Pancreas (tissue), 10 donors: ENCODE measurements at regions not wholly inside any gene's neighbourhood (a gene's known extent, or its start where the extent isn't known, plus 50 kb on each side); places are given as distances from the start of the nearest gene placed in this dataset.

Experiments
- ATAC-seq, 4 donors: fragments of 200-7000 bp; cut with Tn5 transposase; one replicate each; pipeline versions ENCODE4 v1.8.0 to v1.9.1; 2020; ENCODE audit warnings: mild to moderate bottlenecking in 4 of 4, moderate library complexity in 4 of 4
- DNase-seq, 6 donors: peaks; one replicate each; pipeline ENCODE4 v3.0.0-alpha.2; 2020
- FAIRE-seq: peaks from 2 replicates; lab custom pipeline; 2012; peaks lifted over from hg19 to GRCh38; lab: Jason Lieb, UNC
- H3K27ac ChIP-seq, 4 donors: fragments of 200-600 bp; sonication (generic); 1 replicate in 3 of 4; 2 replicates in 1 of 4; pipeline versions ENCODE4 v1.5.0 to v1.8.0; 2020
- H3K27me3 ChIP-seq, 4 donors: fragments of 200-600 bp; one replicate each; pipeline ENCODE4 v1.8.0; 2021
- H3K36me3 ChIP-seq, 3 donors: fragments of 200-600 bp; sonication (generic) in 1 of 3; one replicate each; pipeline versions ENCODE4 v1.5.0 to v1.8.0; 2020 to 2021
- H3K4me1 ChIP-seq, 3 donors: fragments of 200-600 bp; one replicate each; pipeline ENCODE4 v1.8.0; 2021
- H3K4me3 ChIP-seq, 4 donors: fragments of 200-600 bp; sonication (generic) in 2 of 4; one replicate each; pipeline versions ENCODE4 v1.5.0 to v1.8.0; 2020 to 2021
- H3K9me3 ChIP-seq, 4 donors: fragments of 200-600 bp; one replicate each; pipeline ENCODE4 v1.8.0; 2021
- CTCF ChIP-seq, 4 donors: fragments of 200-600 bp; sonication (generic) in 3 of 4; IDR thresholded peaks; one replicate each; pipeline versions ENCODE4 v1.5.0 to v1.8.0; 2021; ENCODE audit warnings: antibody characterized with exemption in 4 of 4
- WGBS, 2 donors: extraction: QIAGEN DNeasy Blood & Tissue Kit; methylation state at CpG; one replicate each; pipeline ENCODE4 v1.1.7; 2013; 5-methylcytosine and 5-hydroxymethylcytosine counted together
- intact Hi-C, 3 donors: fragments of 100-400 bp; cut with DNase I; formaldehyde crosslinking; loops; one replicate each; pipeline versions ENCODE4 v1.11.1 to v1.14.2; 2022
- donor health status: healthy with polysubstance abuse.
- donor health status: DM: no; HTN: no; CAD: no; lungs with moderate emphysema.
- donor health status: DM: no; HTN: no; CAD: no.
- donor health status: control.
- donor health status: control.
- donor health status: Bipolar disorder and iron deficiency.
- donor health status: DM: yes; HTN: yes; CAD: no.
- donor health status: DM: no; HTN: no; CAD: no.
- donor health status: DM: no; HTN: no; CAD: no.
- donor health status: DM: yes; HTN: yes; CAD: no.

GRCh38 chr1:193699261-193699660, 512.8 kb upstream of the B3GALT2 start:
- intact Hi-C loops, result no loop called here
- no peaks in the 10 kb centered on the region for H3K4me1 ChIP-seq
- WGBS, 2 donors, result 76 to 84% methylated on average over 4 of the region's 4 CpGs
- FAIRE-seq (no peak), DNase-seq (no peak), ATAC-seq (no peak)
- no peak overlapping the region for H3K4me3 ChIP-seq
- H3K36me3 ChIP-seq, result no peaks in the 10 kb centered on the region
- H3K9me3 ChIP-seq, result no peaks in the 10 kb centered on the region
- no peak for TF ChIP-seq CTCF (IDR thresholded peaks at IDR 0.05)
- H3K27me3 ChIP-seq, result no peaks in the 10 kb centered on the region
- H3K27ac ChIP-seq, result no peak overlapping the region

GRCh38 chr1:193697776-193698175, 511.4 kb upstream of the B3GALT2 start:
- no peak for FAIRE-seq
- WGBS, 2 donors, result 48 to 53% methylated on average over 3 of the region's 3 CpGs
- no peaks in the 10 kb centered on the region for H3K36me3 ChIP-seq

GRCh38 chr1:193697115-193697762, 510.8 kb upstream of the B3GALT2 start:
- 80 to 93% methylated on average over 2 of the region's 2 CpGs for WGBS, 2 donors
- DNase-seq (no peak), ATAC-seq (no peak), FAIRE-seq (no peak)
- intact Hi-C loops, result no loop called here
- no peaks in the 10 kb centered on the region for H3K27me3 ChIP-seq
- H3K4me3 ChIP-seq, result no peak overlapping the region
- no peak overlapping the region for H3K27ac ChIP-seq
- no peak for TF ChIP-seq CTCF (IDR thresholded peaks at IDR 0.05)
- H3K36me3 ChIP-seq, result no peaks in the 10 kb centered on the region
- H3K9me3 ChIP-seq, result no peaks in the 10 kb centered on the region
- no peaks in the 10 kb centered on the region for H3K4me1 ChIP-seq

More at GRCh38 chr1:193697776-193698175, 511.4 kb upstream of the B3GALT2 start:
- Histone ChIP-seq H3K4me1 (no peaks in the 10 kb centered on the region), H3K27me3 (no peaks in the 10 kb centered on the region), H3K27ac (no peak overlapping the region), H3K4me3 (no peak overlapping the region), H3K9me3 (no peaks in the 10 kb centered on the region)
- intact Hi-C loops, result no loop called here
- ATAC-seq (no peak), DNase-seq (no peak)
- no peak for TF ChIP-seq CTCF (IDR thresholded peaks at IDR 0.05)

- Histone ChIP-seq H3K4me3 (no peak overlapping the region), H3K27ac (no peak overlapping the region), H3K9me3 (no peaks in the 10 kb centered on the region), H3K4me1 (no peaks in the 10 kb centered on the region), H3K36me3 (no peaks in the 10 kb centered on the region), H3K27me3 (no peaks in the 10 kb centered on the region)
- DNase-seq (no peak), ATAC-seq (no peak), FAIRE-seq (no peak)
- intact Hi-C loops, result no loop called here
- 81 to 83% methylated on average over 1 of the region's 1 CpG for WGBS, 2 donors
- TF ChIP-seq CTCF (IDR thresholded peaks at IDR 0.05), result no peak
Observed at GRCh38 chr1:193694741-193695140, 508.3 kb upstream of the B3GALT2 start.

GRCh38 chr1:193685986-193686385, 499.6 kb upstream of the B3GALT2 start:
- 46 to 67% methylated on average over 2 of the region's 2 CpGs for WGBS, 2 donors
- no peak for FAIRE-seq
- DNase-seq, result no peak
- ATAC-seq, result no peak
- intact Hi-C loops, result no loop called here
- Histone ChIP-seq H3K4me1 (no peaks in the 10 kb centered on the region), H3K27ac (no peak overlapping the region), H3K27me3 (no peaks in the 10 kb centered on the region), H3K4me3 (no peak overlapping the region), H3K9me3 (no peaks in the 10 kb centered on the region), H3K36me3 (no peaks in the 10 kb centered on the region)
- TF ChIP-seq CTCF (IDR thresholded peaks at IDR 0.05), result no peak
